ENCODE measurements at regions not wholly inside any gene's neighbourhood (a gene's known extent, or its start where the extent isn't known, plus 50 kb on each side); places are given as distances from the start of the nearest gene placed in this dataset.

DNA sequence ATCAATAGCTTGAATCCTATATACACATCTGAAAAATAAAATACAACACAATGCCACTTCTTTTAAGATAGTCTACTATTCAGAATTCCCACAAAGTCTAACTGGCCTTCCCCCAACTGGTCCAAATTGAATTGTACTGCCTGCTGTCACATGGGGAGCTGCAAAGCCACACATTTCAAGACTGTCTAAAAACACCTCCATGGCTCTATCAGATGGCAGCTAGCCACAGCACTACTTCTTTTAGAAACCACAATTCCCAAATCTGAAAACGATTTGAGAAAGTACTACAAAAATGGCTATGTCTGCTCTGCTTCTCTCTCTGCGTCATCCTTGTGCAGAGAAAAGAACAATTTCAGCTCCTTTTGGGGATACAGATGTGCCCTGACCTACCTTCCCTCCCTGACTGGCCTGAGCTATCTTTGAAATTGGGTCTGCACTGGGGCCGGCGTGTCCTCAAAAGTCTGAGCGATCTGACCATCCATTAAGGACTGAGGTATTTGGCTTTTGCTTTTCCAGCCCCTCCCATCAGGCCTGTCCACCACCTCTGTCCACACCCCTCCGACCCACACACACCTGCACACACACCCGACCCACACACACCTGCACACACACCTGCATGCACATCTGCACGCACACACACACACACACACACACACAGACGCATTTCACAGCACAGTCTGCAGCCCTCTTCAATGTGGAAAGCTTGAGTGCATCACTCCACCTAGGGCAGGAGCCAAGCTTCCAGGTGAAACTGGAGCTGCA is 68.6 kb upstream of the IPO5 start (continued):
- TF ChIP-seq, protein P1, sequence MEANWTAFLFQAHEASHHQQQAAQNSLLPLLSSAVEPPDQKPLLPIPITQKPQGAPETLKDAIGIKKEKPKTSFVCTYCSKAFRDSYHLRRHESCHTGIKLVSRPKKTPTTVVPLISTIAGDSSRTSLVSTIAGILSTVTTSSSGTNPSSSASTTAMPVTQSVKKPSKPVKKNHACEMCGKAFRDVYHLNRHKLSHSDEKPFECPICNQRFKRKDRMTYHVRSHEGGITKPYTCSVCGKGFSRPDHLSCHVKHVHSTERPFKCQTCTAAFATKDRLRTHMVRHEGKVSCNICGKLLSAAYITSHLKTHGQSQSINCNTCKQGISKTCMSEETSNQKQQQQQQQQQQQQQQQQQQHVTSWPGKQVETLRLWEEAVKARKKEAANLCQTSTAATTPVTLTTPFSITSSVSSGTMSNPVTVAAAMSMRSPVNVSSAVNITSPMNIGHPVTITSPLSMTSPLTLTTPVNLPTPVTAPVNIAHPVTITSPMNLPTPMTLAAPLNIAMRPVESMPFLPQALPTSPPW (CRISPR knock-in tag; IDR thresholded peaks at IDR 0.05): no peak
- TF ChIP-seq, protein P2, sequence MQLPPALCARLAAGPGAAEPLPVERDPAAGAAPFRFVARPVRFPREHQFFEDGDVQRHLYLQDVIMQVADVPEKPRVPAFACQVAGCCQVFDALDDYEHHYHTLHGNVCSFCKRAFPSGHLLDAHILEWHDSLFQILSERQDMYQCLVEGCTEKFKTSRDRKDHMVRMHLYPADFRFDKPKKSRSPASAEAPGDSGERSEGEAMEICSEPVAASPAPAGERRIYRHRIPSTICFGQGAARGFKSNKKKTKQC (CRISPR knock-in tag; IDR thresholded peaks at IDR 0.05): no peak
- no peak for TF ChIP-seq ZKSCAN1 (IDR thresholded peaks at IDR 0.05; ENCODE audit: low read depth, low read length)

DNA sequence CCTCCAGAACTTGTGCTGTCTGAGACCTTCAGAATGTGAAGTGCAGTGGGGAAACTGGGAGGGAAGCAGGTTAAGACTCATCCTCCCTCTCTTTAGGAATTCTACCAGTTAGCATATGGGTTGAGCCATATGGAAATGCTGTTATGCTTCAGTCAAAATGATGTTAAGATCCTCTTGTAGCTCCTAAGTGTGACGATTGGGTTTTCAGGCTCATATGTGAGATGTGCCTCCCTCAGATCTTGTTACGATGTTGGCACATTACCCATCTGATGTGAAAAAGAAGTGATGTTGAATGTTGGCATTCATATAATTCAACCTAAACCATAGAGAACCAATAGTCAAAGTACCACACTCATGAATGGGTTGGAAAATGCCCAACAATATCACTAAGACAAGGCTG is 67.8 kb upstream of the IPO5 start:
- Histone ChIP-seq H2AFZ (ENCODE audit: low read depth, low read length) (no peak overlapping the region), H4K20me1 (replicated peaks; ENCODE audit: control insufficient read depth, insufficient read depth, low read length) (no peaks in the 10 kb centered on the region), H3K4me2 (ENCODE audit: insufficient read depth, low read length) (no peak overlapping the region), H3K4me3 (no peak overlapping the region), H3K27me3 (ENCODE audit: control insufficient read depth in 2 of 2, insufficient read depth in 2 of 2, low read length in 2 of 2) (peaks cover 0 to 12% of the 10 kb centered on the region in 2 experiments; a peak in 2 of 5 replicates), H3K4me1 (replicated peaks in 1 of 2; ENCODE audit: control insufficient read depth in 2 of 2, insufficient read depth in 2 of 2, low read length in 2 of 2) (peaks cover 0 to 4% of the 10 kb centered on the region in 2 experiments; a peak in 3 of 5 replicates), H3K27ac (ENCODE audit: extremely low read depth, low read depth, low read length) (no peak overlapping the region), H3K9me3 (replicated peaks; ENCODE audit: control insufficient read depth, insufficient read depth, low read depth, low read length) (no peaks in the 10 kb centered on the region), H3K9ac (ENCODE audit: insufficient read depth in 1 of 2, low read depth in 2 of 2, low read length in 2 of 2) (no peak overlapping the region), H3K79me2 (ENCODE audit: control insufficient read depth, insufficient read depth, low read length) (no peaks in the 10 kb centered on the region), H3K36me3 (ENCODE audit: control insufficient read depth, insufficient read depth, low read length) (no peaks in the 10 kb centered on the region), H3K9me1 (ENCODE audit: control insufficient read depth, insufficient read depth, low read length) (no peaks in the 10 kb centered on the region)
- intact Hi-C loops (cut with micrococcal nuclease) (no loop called here), in situ Hi-C loops (cut with MboI) (no loop called here)
- WGBS (ENCODE audit: insufficient coverage, low coverage, missing lambda C conversion rate): 7% methylated on average over 2 of the region's 2 CpGs
- CTCF ChIA-PET (ENCODE audit: low intra/inter-chr PET ratio): no interaction called here
- DNase-seq (ENCODE audit: extremely low read depth in 1 of 4, low spot score in 3 of 4) (no peak), FAIRE-seq (no peak), ATAC-seq (no peak)
- TF ChIP-seq TFAM (CRISPR knock-in tag; conservative IDR thresholded peaks at IDR 0.05): no peak
- no peak for TF ChIP-seq POLR2G (IDR thresholded peaks at IDR 0.05; ENCODE audit: low read depth, low read length)
- no peak for TF ChIP-seq GTF2E2 (tag; IDR thresholded peaks at IDR 0.05)
- TF ChIP-seq SMARCC2 (IDR thresholded peaks at IDR 0.05; ENCODE audit: low read depth): no peak
- no peak for TF ChIP-seq XRCC5 (IDR thresholded peaks at IDR 0.05; ENCODE audit: low read depth, low read length)
- TF ChIP-seq OTX1 (CRISPR knock-in tag; IDR thresholded peaks at IDR 0.05): no peak
- no peak for TF ChIP-seq SMC3 (conservative IDR thresholded peaks at IDR 0.05; ENCODE audit: insufficient read depth, low read depth, low read length)
- TF ChIP-seq ZNF134 (CRISPR knock-in tag; conservative IDR thresholded peaks at IDR 0.05): no peak
- TF ChIP-seq SREBF2 (CRISPR knock-in tag; IDR thresholded peaks at IDR 0.05): no peak
- TF ChIP-seq TRIM24 (IDR thresholded peaks at IDR 0.05): no peak
- TF ChIP-seq CBX8 (IDR thresholded peaks at IDR 0.05; ENCODE audit: borderline replicate concordance, extremely low read depth, low read depth, low read length, poor library complexity, severe bottlenecking): no peak
- no peak for TF ChIP-seq NONO (IDR thresholded peaks at IDR 0.05; ENCODE audit: low read depth in 2 of 2, low read length in 1 of 2)
- POLR2A ChIA-PET: no interaction called here
- BruUV-seq (replicated peaks): no TSS peak

Measured in K562 (cell line).